GM12873 (cell line): ENCODE measurements at regions not wholly inside any gene's neighbourhood (a gene's known extent, or its start where the extent isn't known, plus 50 kb on each side); places are given as distances from the start of the nearest gene placed in this dataset.

Experiments
- CTCF ChIP-seq: IDR thresholded peaks from 2 replicates; pipeline ENCODE4 v1.5.1; 2012; ENCODE audit warnings: low read depth, mild to moderate bottlenecking, moderate library complexity, low read length, control low read depth; ENCODE audit not compliant: insufficient read depth; ENCODE audit errors: missing control alignments

GRCh38 chr6:23420659-23421350 lies 705.2 kb upstream of the NRSN1 start:
- TF ChIP-seq CTCF = no peak

GRCh38 chr6:23424584-23424983 lies 701.4 kb upstream of the NRSN1 start:
- no peak for TF ChIP-seq CTCF

GRCh38 chr6:23435126-23435525 lies 690.9 kb upstream of the NRSN1 start:
- TF ChIP-seq CTCF = no peak

GRCh38 chr6:23435798-23436197 lies 690.2 kb upstream of the NRSN1 start:
- TF ChIP-seq CTCF = no peak

- no peak for TF ChIP-seq CTCF
Observed at GRCh38 chr6:23441808-23442461, 684.1 kb upstream of the NRSN1 start.

GRCh38 chr6:23445157-23445710 lies 680.8 kb upstream of the NRSN1 start:
- no peak for TF ChIP-seq CTCF

GRCh38 chr6:23446469-23446967 lies 679.5 kb upstream of the NRSN1 start:
- TF ChIP-seq CTCF = no peak
